HEK293 (cell line): ENCODE measurements at regions not wholly inside any gene's neighbourhood (a gene's known extent, or its start where the extent isn't known, plus 50 kb on each side); places are given as distances from the start of the nearest gene placed in this dataset.
A peak's percentile ranks its signal among the peaks of the same experiment; 100 is the strongest.

Source experiments
- CTCF ChIA-PET: fragments of 350-600 bp; formaldehyde crosslinking; extraction: SDS; loops from one replicate; lab custom pipeline; 2021; ENCODE audit warnings: antibody characterized with exemption; lab: Yijun Ruan, JAX
- POLR2A ChIA-PET: fragments of 300-600 bp; formaldehyde crosslinking; extraction: SDS; loops from one replicate; lab custom pipeline; 2020; ENCODE audit warnings: antibody characterized with exemption, inconsistent platforms; lab: Yijun Ruan, JAX
- H3K27ac ChIP-seq: fragments of 200-500 bp; sonication (Bioruptor generic); 2 replicates; pipeline ENCODE4 v1.5.1; 2014; ENCODE audit warnings: low read depth, low read length, control low read depth, inconsistent platforms; ENCODE audit errors: extremely low read depth
- H3K36me3 ChIP-seq, 2 experiments: fragments of 200-500 bp in 1 of 2; sonication (Bioruptor generic) in 1 of 2; 1 replicate in 1 of 2; 2 replicates in 1 of 2; pipeline ENCODE4 v1.5.1; 2014 to 2017; ENCODE audit warnings: inconsistent platforms in 2 of 2, low read length in 2 of 2; ENCODE audit not compliant: control insufficient read depth in 2 of 2, insufficient read depth in 1 of 2
- H3K4me1 ChIP-seq: fragments of 200-500 bp; sonication (Bioruptor generic); 2 replicates; pipeline ENCODE4 v1.5.1; 2014; ENCODE audit warnings: mild to moderate bottlenecking, low read length, inconsistent platforms; ENCODE audit not compliant: control insufficient read depth, insufficient read depth
- H3K4me3 ChIP-seq: 2 replicates; pipeline ENCODE4 v1.5.1; 2011; ENCODE audit warnings: low read depth, mild to moderate bottlenecking, control low read depth, low read length, moderate library complexity
- H3K9me3 ChIP-seq: fragments of 200-500 bp; sonication (Bioruptor generic); 2 replicates; pipeline ENCODE4 v1.5.1; 2014; ENCODE audit warnings: low read depth, low read length, inconsistent platforms; ENCODE audit not compliant: control insufficient read depth, insufficient read depth
- CTCF ChIP-seq: fragments of 450-650 bp; formaldehyde crosslinking; IDR thresholded peaks from 2 replicates; pipeline ENCODE4 v1.5.1; 2016; ENCODE audit warnings: missing biosample characterization, missing genetic modification characterization
- GLIS1 ChIP-seq: fragments of 450-650 bp; formaldehyde crosslinking; IDR thresholded peaks from 2 replicates; pipeline ENCODE4 v1.5.1; 2016; ENCODE audit warnings: missing biosample characterization, missing genetic modification characterization
- OVOL3 ChIP-seq: fragments of 450-650 bp; formaldehyde crosslinking; IDR thresholded peaks from 2 replicates; pipeline ENCODE4 v1.5.1; 2016; ENCODE audit warnings: missing biosample characterization, missing genetic modification characterization
- PRDM4 ChIP-seq: fragments of 450-650 bp; formaldehyde crosslinking; IDR thresholded peaks from 2 replicates; pipeline ENCODE4 v1.5.1; 2017; ENCODE audit warnings: missing biosample characterization, missing genetic modification characterization
- ZFHX2 ChIP-seq: fragments of 450-650 bp; formaldehyde crosslinking; conservative IDR thresholded peaks from 2 replicates; pipeline ENCODE4 v1.5.1; 2016; ENCODE audit warnings: missing biosample characterization, missing genetic modification characterization
- ZNF324 ChIP-seq: fragments of 450-650 bp; formaldehyde crosslinking; IDR thresholded peaks from 2 replicates; pipeline ENCODE4 v1.5.1; 2016; ENCODE audit warnings: missing biosample characterization, missing genetic modification characterization
- ZNF391 ChIP-seq: fragments of 450-650 bp; formaldehyde crosslinking; IDR thresholded peaks from 2 replicates; pipeline ENCODE4 v1.5.1; 2016; ENCODE audit warnings: low read depth, missing biosample characterization, missing genetic modification characterization, borderline replicate concordance
- ZNF473 ChIP-seq: fragments of 450-650 bp; formaldehyde crosslinking; IDR thresholded peaks from 2 replicates; pipeline ENCODE4 v1.5.1; 2017; ENCODE audit warnings: missing biosample characterization, missing genetic modification characterization
- ZNF510 ChIP-seq: fragments of 450-650 bp; formaldehyde crosslinking; IDR thresholded peaks from 2 replicates; pipeline ENCODE4 v1.5.1; 2018; ENCODE audit warnings: mild to moderate bottlenecking, missing genetic modification characterization, missing biosample characterization; ENCODE audit not compliant: insufficient replicate concordance
- ZNF530 ChIP-seq: fragments of 450-650 bp; formaldehyde crosslinking; IDR thresholded peaks from 2 replicates; pipeline ENCODE4 v1.5.1; 2016; ENCODE audit warnings: low read depth, missing biosample characterization, missing genetic modification characterization
- ZNF654 ChIP-seq: fragments of 450-650 bp; formaldehyde crosslinking; IDR thresholded peaks from 2 replicates; pipeline ENCODE4 v1.5.1; 2016; ENCODE audit warnings: low read depth, missing biosample characterization, missing genetic modification characterization
- ZNF660 ChIP-seq: fragments of 450-650 bp; IDR thresholded peaks from 2 replicates; pipeline ENCODE4 v1.5.1; 2018; ENCODE audit warnings: missing biosample characterization, mild to moderate bottlenecking, missing genetic modification characterization
- ZNF692 ChIP-seq: fragments of 450-650 bp; formaldehyde crosslinking; IDR thresholded peaks from 2 replicates; pipeline ENCODE4 v1.5.1; 2016; ENCODE audit warnings: missing biosample characterization, missing genetic modification characterization
- ZNF707 ChIP-seq: fragments of 450-650 bp; formaldehyde crosslinking; IDR thresholded peaks from 2 replicates; pipeline ENCODE4 v1.5.1; 2016; ENCODE audit warnings: missing biosample characterization, missing genetic modification characterization
- TF ChIP-seq, protein P1 (sequence below): fragments of 450-650 bp; formaldehyde crosslinking; IDR thresholded peaks from 2 replicates; pipeline ENCODE4 v1.5.1; 2016; ENCODE audit warnings: missing biosample characterization, missing genetic modification characterization
- TF ChIP-seq, protein P2 (sequence below): fragments of 450-650 bp; formaldehyde crosslinking; IDR thresholded peaks from 2 replicates; pipeline ENCODE4 v1.5.1; 2016; ENCODE audit warnings: missing biosample characterization, missing genetic modification characterization
- TF ChIP-seq, protein P3 (sequence below): fragments of 450-650 bp; formaldehyde crosslinking; IDR thresholded peaks from 2 replicates; pipeline ENCODE4 v1.5.1; 2017; ENCODE audit warnings: missing biosample characterization, missing genetic modification characterization

DNA sequence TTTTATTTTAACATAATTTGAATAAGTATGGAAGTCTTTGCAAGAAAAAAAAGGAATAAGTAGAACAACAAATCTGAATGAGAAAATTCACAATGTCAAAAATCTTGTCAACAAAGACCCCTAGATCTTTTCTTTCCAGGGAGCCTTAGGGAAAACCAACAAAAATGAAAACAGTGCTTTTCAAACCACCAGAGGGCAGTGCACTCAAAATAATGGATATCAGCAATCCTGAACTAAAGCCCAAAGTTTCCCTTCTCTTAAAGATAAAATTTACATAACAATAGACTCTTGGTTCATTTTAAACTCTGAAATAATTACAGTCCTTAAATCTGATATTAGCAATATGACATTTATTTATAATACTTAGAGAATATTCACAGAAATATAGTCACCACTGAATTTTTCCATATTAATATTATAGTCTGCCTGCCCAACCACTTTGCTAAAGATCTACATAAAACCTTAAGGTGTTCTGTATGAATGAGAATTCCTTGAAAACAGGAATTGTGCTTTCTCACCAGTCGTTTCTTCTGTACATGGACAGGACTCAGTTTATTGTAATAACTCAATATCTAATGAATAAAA is 105.3 kb upstream of the BMP5 start (continued):
- TF ChIP-seq, protein P1, sequence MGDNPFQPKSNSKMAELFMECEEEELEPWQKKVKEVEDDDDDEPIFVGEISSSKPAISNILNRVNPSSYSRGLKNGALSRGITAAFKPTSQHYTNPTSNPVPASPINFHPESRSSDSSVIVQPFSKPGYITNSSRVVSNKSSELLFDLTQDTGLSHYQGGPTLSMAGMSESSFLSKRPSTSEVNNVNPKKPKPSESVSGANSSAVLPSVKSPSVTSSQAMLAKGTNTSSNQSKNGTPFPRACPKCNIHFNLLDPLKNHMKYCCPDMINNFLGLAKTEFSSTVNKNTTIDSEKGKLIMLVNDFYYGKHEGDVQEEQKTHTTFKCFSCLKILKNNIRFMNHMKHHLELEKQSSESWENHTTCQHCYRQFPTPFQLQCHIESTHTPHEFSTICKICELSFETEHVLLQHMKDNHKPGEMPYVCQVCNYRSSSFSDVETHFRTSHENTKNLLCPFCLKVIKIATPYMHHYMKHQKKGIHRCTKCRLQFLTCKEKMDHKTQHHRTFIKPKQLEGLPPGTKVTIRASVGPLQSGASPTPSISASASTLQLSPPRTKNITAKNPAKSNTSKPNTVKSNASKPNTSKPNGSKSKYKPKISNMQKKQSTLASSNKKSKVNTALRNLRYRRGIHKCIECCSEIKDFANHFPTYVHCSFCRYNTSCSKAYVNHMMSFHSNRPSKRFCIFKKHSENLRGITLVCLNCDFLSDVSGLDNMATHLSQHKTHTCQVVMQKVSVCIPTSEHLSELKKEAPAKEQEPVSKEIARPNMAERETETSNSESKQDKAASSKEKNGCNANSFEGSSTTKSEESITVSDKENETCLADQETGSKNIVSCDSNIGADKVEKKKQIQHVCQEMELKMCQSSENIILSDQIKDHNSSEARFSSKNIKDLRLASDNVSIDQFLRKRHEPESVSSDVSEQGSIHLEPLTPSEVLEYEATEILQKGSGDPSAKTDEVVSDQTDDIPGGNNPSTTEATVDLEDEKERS (tag by site-specific recombination): no peak
- TF ChIP-seq CTCF (tag by site-specific recombination): peak; percentile 36; the same call in 1 of the 2 replicates
- TF ChIP-seq ZNF654 (tag by site-specific recombination): peak; percentile 77
- TF ChIP-seq ZNF391 (tag by site-specific recombination): no peak
- TF ChIP-seq ZNF473 (tag by site-specific recombination): no peak
- TF ChIP-seq ZNF660: peak; percentile 19; the same call in 1 of the 2 replicates

DNA sequence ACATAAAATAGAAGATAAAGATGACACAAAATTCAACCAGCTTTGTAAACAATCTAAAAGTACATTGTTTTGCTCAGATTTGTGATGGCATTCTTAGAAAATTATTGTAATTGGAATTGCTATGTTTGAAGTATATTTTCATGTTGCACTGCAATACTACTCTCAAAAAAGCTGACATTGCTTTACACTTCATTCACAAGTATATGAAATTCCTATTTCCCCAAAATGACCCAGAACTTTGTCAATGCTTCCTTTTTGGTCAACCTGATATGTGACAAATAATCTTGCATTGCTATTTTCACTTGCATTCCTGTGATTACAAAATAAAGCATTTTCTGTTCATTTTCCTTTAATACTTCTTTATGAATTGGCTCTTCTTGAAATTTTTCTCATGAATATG is 104.1 kb upstream of the BMP5 start:
- Histone ChIP-seq H3K4me3 (no peak overlapping the region), H3K27ac (no peak overlapping the region), H3K4me1 (no peaks in the 10 kb centered on the region), H3K36me3 (no peaks in the 10 kb centered on the region), H3K9me3 (no peaks in the 10 kb centered on the region)
- TF ChIP-seq, protein P2, sequence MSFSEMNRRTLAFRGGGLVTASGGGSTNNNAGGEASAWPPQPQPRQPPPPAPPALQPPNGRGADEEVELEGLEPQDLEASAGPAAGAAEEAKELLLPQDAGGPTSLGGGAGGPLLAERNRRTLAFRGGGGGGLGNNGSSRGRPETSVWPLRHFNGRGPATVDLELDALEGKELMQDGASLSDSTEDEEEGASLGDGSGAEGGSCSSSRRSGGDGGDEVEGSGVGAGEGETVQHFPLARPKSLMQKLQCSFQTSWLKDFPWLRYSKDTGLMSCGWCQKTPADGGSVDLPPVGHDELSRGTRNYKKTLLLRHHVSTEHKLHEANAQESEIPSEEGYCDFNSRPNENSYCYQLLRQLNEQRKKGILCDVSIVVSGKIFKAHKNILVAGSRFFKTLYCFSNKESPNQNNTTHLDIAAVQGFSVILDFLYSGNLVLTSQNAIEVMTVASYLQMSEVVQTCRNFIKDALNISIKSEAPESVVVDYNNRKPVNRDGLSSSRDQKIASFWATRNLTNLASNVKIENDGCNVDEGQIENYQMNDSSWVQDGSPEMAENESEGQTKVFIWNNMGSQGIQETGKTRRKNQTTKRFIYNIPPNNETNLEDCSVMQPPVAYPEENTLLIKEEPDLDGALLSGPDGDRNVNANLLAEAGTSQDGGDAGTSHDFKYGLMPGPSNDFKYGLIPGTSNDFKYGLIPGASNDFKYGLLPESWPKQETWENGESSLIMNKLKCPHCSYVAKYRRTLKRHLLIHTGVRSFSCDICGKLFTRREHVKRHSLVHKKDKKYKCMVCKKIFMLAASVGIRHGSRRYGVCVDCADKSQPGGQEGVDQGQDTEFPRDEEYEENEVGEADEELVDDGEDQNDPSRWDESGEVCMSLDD (tag by site-specific recombination): no peak
- TF ChIP-seq, protein P3, sequence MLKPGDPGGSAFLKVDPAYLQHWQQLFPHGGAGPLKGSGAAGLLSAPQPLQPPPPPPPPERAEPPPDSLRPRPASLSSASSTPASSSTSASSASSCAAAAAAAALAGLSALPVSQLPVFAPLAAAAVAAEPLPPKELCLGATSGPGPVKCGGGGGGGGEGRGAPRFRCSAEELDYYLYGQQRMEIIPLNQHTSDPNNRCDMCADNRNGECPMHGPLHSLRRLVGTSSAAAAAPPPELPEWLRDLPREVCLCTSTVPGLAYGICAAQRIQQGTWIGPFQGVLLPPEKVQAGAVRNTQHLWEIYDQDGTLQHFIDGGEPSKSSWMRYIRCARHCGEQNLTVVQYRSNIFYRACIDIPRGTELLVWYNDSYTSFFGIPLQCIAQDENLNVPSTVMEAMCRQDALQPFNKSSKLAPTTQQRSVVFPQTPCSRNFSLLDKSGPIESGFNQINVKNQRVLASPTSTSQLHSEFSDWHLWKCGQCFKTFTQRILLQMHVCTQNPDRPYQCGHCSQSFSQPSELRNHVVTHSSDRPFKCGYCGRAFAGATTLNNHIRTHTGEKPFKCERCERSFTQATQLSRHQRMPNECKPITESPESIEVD: no peak
- TF ChIP-seq OVOL3 (tag by site-specific recombination) (no peak), ZFHX2 (no peak), ZNF530 (tag by site-specific recombination) (no peak), GLIS1 (tag by site-specific recombination) (no peak), PRDM4 (tag by site-specific recombination) (no peak), ZNF324 (tag by site-specific recombination) (no peak), ZNF510 (no peak), ZNF707 (tag by site-specific recombination) (no peak), ZNF692 (tag by site-specific recombination) (no peak)
- ChIA-PET CTCF (interaction anchor here (1.0 to 3.5 kb wide), 5 partner anchors 309 to 533 kb away, joined by 3 to 81 read pairs (median 5); no protein-coding TSS in a partner anchor), POLR2A (no interaction called here)
